ENCODE measurements at regions not wholly inside any gene's neighbourhood (a gene's known extent, or its start where the extent isn't known, plus 50 kb on each side); places are given as distances from the start of the nearest gene placed in this dataset.

DNA sequence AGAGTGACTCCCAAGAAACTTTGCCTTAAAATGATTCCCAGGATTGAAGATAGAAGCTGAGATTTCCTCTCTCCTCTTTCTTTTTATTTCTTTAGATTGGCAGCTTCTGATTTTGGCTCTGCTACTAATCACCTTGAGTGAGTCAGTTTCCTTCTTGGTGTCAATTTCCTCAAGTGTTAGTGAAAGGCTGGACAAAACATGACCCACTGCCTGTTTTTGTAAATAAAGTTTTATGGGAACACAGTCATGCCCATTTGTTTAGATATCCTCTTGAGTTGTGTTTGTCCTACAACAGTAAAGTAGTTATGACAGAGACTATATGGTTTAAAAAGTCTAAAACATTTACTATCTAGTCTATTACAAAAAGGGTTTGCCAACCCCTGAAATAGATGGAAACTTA is 227.2 kb upstream of the TBX3 start:
- no peak for TF ChIP-seq ZNF274 (IDR thresholded peaks at IDR 0.05; ENCODE audit: low read depth, low read length)
- no peak for TF ChIP-seq SUZ12 (IDR thresholded peaks at IDR 0.05; ENCODE audit: extremely low read depth, insufficient read depth, insufficient read length)

All from NT2/D1 (cell line).